ENCODE measurements at regions not wholly inside any gene's neighbourhood (a gene's known extent, or its start where the extent isn't known, plus 50 kb on each side); places are given as distances from the start of the nearest gene placed in this dataset.

DNA sequence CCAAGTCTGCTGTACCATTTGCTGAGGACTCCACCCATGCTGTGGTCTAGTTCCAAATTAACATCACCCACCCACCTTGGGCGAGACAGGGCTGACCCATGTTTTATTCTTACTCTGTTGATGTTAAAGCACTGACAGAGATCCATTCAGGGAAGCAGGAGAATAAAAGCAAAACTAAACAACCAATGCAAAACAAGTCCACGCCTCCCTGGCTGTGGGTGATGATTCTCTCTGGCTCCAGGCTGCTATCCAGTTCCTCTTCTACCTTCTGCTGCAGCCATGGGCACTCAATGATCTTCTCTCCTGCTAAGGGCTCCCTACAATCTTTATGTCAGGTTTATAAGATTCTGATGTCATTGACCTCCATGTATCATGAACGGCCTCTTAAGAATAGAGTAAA lies 786.6 kb upstream of the ID2 start:
- no peak for DNase-seq (ENCODE audit: extremely low spot score)
- no peaks in the 10 kb centered on the region for H3K4me1 ChIP-seq (ENCODE audit: insufficient read depth)
- 82% methylated on average over 3 of the region's 3 CpGs for WGBS
- H3K27ac ChIP-seq (ENCODE audit: low read depth) = no peak overlapping the region
- H3K36me3 ChIP-seq (ENCODE audit: insufficient read depth) = no peaks in the 10 kb centered on the region
- no peak overlapping the region for H3K4me3 ChIP-seq (ENCODE audit: low read depth, low read length)

DNA sequence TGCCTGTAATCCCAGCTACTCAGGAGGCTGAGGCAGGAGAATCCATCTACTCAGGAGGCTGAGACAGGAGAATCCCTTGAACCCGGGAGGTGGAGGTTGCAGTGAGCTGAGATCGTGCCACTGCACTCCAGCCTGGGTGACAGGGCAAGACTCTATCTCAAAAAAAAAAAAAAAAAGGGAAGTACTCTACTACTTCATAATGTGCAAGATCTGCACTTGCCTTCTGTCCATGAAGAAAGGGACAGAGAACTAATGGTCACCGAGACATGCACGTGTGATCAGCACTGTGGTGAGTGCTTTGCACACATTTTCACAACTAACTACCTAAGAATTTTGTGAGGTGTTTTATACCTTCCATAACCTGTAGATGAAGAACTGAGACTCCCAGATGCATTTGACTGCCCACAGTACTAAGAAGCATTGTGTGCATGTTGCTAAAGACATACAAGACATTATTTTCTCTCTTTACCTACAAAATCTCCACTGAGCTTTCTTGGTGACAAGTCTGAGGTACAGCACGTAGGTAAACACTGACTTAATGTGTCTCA lies 784.8 kb upstream of the ID2 start:
- H3K4me3 ChIP-seq (ENCODE audit: low read depth, low read length) = no peak overlapping the region
- no peak overlapping the region for H3K27ac ChIP-seq (ENCODE audit: low read depth)
- no peak for DNase-seq (ENCODE audit: extremely low spot score)
- H3K36me3 ChIP-seq (ENCODE audit: insufficient read depth) = no peaks in the 10 kb centered on the region
- 87% methylated on average over 5 of the region's 5 CpGs for WGBS
- no peaks in the 10 kb centered on the region for H3K4me1 ChIP-seq (ENCODE audit: insufficient read depth)

DNA sequence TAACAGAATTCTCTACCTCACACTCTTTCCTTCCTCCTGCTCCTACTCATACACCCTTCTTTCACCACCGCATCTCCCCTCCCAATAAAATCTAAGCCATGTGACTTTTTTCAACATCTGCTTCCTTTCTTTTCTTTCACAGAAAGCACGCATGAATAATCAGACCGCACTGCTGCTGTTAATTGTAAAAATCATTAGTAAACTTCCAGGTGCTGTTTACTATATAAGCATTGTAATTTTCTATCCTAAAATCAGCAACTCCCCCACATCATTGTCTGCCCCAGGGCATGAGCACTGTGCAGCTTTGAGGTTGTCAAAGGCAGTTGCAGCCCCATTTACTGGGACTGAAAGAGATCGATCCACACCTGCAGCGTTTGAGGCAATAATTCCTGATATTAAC lies 782.6 kb upstream of the ID2 start:
- 54% methylated on average over 5 of the region's 5 CpGs for WGBS
- Histone ChIP-seq H3K4me1 (ENCODE audit: insufficient read depth) (no peaks in the 10 kb centered on the region), H3K27ac (ENCODE audit: low read depth) (no peak overlapping the region), H3K36me3 (ENCODE audit: insufficient read depth) (no peaks in the 10 kb centered on the region), H3K4me3 (ENCODE audit: low read depth, low read length) (no peak overlapping the region)
- DNase-seq (ENCODE audit: extremely low spot score) = no peak

DNA sequence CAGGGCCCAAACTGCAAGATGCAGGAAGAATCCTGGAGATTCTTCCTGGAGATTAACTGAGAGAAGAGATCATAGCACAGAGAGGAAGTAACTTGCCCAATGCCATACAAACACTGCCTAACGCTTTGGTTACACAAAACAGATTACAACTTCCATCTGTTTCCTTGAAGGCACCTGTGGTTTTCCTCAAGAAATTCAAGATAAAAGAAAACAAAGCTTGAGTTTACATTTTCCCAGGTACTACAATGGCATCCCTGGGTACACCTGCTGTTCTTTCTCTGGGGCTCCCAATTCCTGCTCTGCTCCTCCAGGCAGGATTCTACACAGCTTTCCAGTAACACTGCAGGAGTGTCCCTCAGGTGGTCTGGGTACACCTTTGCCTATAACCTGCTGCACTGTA lies 781.9 kb upstream of the ID2 start:
- Histone ChIP-seq H3K36me3 (ENCODE audit: insufficient read depth) (no peaks in the 10 kb centered on the region), H3K4me1 (ENCODE audit: insufficient read depth) (no peaks in the 10 kb centered on the region), H3K27ac (ENCODE audit: low read depth) (no peak overlapping the region), H3K4me3 (ENCODE audit: low read depth, low read length) (no peak overlapping the region)
- WGBS = 61% methylated on average over 1 of the region's 1 CpG
- DNase-seq (ENCODE audit: extremely low spot score) = no peak

DNA sequence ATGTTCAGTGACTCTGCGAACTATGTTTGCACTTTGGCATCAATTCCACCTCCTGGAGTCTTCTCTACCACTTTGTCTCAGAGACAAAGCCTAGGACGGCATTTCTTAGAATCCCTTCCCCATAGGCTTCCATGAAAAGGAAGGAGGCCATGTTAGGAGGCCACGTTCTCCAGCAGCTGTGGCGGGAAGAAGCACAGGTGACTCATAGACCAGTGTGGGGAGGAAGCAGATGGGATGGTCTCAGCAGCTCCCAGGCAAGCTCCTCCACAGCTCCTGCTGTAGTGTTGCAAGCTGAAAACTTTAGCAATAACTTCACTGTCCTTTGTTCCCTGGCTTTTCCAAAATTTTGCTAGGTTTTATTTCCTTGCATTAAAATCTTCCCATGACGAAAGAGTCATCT lies 781.3 kb upstream of the ID2 start:
- no peaks in the 10 kb centered on the region for H3K36me3 ChIP-seq (ENCODE audit: insufficient read depth)
- H3K27ac ChIP-seq (ENCODE audit: low read depth) = no peak overlapping the region
- no peak for DNase-seq (ENCODE audit: extremely low spot score)
- H3K4me1 ChIP-seq (ENCODE audit: insufficient read depth) = no peaks in the 10 kb centered on the region
- 87% methylated on average over 5 of the region's 5 CpGs for WGBS
- H3K4me3 ChIP-seq (ENCODE audit: low read depth, low read length) = no peak overlapping the region

DNA sequence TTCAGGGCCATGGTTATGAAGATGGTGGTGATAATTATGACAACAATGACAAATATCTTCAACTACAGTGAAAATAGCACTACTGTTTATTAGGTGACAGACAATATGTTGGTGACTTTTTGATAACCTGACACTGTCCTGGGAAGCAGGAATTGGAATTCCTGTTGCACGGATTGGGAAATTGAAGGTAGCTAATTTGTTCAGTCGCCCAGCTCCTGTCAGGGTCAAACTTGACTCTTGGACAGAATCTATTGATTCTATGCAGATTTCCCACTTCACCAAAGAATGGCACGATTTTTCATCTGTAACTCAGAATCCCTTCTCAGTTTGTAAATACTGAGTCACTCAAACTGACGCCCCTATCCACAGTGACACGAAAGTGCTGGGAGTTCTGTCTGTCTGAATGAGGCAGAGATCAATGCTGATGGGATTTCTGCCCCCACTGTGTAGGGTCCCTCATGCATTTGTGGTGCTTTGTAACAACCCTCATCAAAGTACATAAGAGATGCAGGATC lies 779.5 kb upstream of the ID2 start:
- Histone ChIP-seq H3K4me3 (ENCODE audit: low read depth, low read length) (no peak overlapping the region), H3K27ac (ENCODE audit: low read depth) (no peak overlapping the region), H3K36me3 (ENCODE audit: insufficient read depth) (no peaks in the 10 kb centered on the region), H3K4me1 (ENCODE audit: insufficient read depth) (no peaks in the 10 kb centered on the region)
- 76% methylated on average over 5 of the region's 5 CpGs for WGBS
- DNase-seq (ENCODE audit: extremely low spot score) = no peak

GRCh38 chr2:7904319-7904718 lies 777.5 kb upstream of the ID2 start:
- Histone ChIP-seq H3K27ac (ENCODE audit: low read depth) (no peak overlapping the region), H3K36me3 (ENCODE audit: insufficient read depth) (no peaks in the 10 kb centered on the region), H3K4me1 (ENCODE audit: insufficient read depth) (no peaks in the 10 kb centered on the region), H3K4me3 (ENCODE audit: low read depth, low read length) (no peak overlapping the region)
- WGBS = 93% methylated on average over 3 of the region's 3 CpGs
- DNase-seq (ENCODE audit: extremely low spot score) = no peak

DNA sequence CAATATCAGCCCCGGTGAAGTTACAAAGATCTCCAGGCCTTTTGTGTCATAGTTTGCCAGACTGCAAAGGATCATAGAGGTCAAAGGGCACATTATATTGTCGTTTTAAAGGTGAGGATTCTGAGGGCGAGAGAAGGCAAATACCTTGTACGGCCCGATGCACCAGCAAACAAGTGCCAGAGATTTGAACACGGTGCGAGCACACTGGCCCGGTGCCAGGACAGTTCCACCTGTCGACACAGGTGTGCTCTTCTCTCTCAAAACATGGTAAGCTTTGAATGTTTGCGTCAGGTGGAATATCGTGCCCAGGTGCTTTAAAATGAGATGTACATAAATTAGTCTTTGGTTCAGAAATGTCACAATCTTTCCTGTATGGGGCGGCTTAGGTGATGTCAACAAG lies 776.1 kb upstream of the ID2 start:
- no peaks in the 10 kb centered on the region for H3K4me1 ChIP-seq (ENCODE audit: insufficient read depth)
- no peak overlapping the region for H3K4me3 ChIP-seq (ENCODE audit: low read depth, low read length)
- no peak for DNase-seq (ENCODE audit: extremely low spot score)
- H3K36me3 ChIP-seq (ENCODE audit: insufficient read depth) = no peaks in the 10 kb centered on the region
- no peak overlapping the region for H3K27ac ChIP-seq (ENCODE audit: low read depth)
- 83% methylated on average over 12 of the region's 12 CpGs for WGBS

- no peaks in the 10 kb centered on the region for H3K36me3 ChIP-seq (ENCODE audit: insufficient read depth)
- H3K4me3 ChIP-seq (ENCODE audit: low read depth, low read length) = no peak overlapping the region
- no peak overlapping the region for H3K27ac ChIP-seq (ENCODE audit: low read depth)
- 83% methylated on average over 6 of the region's 6 CpGs for WGBS
- H3K4me1 ChIP-seq (ENCODE audit: insufficient read depth) = no peaks in the 10 kb centered on the region
- no peak for DNase-seq (ENCODE audit: extremely low spot score)
Measured at GRCh38 chr2:7906431-7906830, 775.4 kb upstream of the ID2 start.

- H3K4me3 ChIP-seq (ENCODE audit: low read depth, low read length) = no peak overlapping the region
- H3K27ac ChIP-seq (ENCODE audit: low read depth) = no peak overlapping the region
- WGBS = 96% methylated on average over 11 of the region's 11 CpGs
- no peaks in the 10 kb centered on the region for H3K4me1 ChIP-seq (ENCODE audit: insufficient read depth)
- DNase-seq (ENCODE audit: extremely low spot score) = no peak
- no peaks in the 10 kb centered on the region for H3K36me3 ChIP-seq (ENCODE audit: insufficient read depth)
Measured at GRCh38 chr2:7907041-7907440, 774.8 kb upstream of the ID2 start.

DNA sequence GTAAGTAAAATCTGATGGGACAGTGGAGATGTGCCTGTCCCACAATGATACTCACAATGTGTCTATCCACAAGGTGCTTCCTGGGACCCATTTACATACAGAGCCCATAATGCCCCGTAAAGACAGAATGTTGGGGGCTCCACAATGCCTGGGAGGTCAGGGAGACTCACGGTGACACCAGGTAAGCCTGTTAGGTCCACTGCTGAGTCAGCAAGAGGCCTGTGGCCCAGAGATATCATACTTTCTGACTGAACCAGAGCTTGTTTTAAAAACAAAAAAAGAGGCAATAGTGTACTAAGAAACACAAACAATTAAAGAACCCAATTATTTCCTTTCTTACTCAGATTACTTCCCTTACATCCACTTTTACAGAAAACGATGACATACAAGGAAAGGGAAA lies 771.1 kb upstream of the ID2 start:
- Histone ChIP-seq H3K36me3 (ENCODE audit: insufficient read depth) (no peaks in the 10 kb centered on the region), H3K4me1 (ENCODE audit: insufficient read depth) (no peaks in the 10 kb centered on the region), H3K27ac (ENCODE audit: low read depth) (no peak overlapping the region), H3K4me3 (ENCODE audit: low read depth, low read length) (no peak overlapping the region)
- no peak for DNase-seq (ENCODE audit: extremely low spot score)
- 93% methylated on average over 3 of the region's 3 CpGs for WGBS

DNA sequence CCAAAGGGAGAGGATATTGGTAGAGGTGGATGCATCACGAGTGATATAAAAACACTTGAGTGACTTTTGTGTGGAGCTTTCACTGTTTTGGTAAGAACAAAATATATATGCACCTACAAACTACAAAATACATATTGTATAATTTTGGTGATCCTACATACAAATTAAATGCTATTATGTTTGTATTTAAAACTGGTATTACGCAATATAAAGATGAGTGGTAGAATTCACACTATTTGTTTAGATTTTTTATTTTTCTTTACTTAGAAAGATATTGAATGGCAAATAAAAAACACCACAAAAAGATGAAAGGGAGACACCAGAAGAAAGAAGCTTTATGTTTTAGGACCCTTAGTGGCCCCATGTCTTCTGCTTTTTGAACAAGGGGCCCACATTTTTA lies 770.7 kb upstream of the ID2 start:
- no peak for DNase-seq (ENCODE audit: extremely low spot score)
- no peaks in the 10 kb centered on the region for H3K36me3 ChIP-seq (ENCODE audit: insufficient read depth)
- no peak overlapping the region for H3K4me3 ChIP-seq (ENCODE audit: low read depth, low read length)
- H3K4me1 ChIP-seq (ENCODE audit: insufficient read depth) = no peaks in the 10 kb centered on the region
- over 99% methylated on average over 2 of the region's 2 CpGs for WGBS
- H3K27ac ChIP-seq (ENCODE audit: low read depth) = no peak overlapping the region

DNA sequence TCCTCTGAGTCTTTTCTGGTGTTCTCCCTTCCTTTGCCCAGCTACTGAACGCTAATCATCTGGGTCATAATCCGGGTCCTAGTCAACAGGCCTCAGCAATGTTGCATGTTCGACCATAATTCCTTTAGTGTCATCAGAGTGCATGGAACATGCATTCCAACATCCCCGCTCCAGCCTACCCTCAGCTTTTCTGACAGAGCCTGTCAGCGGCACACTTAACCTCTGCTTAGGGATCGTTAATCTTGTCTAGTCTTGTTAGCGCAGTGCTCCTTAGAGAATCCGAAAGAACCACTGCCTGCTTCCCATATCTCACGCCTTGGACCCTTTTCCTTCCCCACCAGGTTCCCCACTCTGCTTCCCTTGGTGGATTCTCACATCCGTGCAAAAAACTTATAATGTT lies 767.9 kb upstream of the ID2 start:
- no peak overlapping the region for H3K4me3 ChIP-seq (ENCODE audit: low read depth, low read length)
- no peaks in the 10 kb centered on the region for H3K36me3 ChIP-seq (ENCODE audit: insufficient read depth)
- H3K27ac ChIP-seq (ENCODE audit: low read depth) = no peak overlapping the region
- DNase-seq (ENCODE audit: extremely low spot score) = no peak
- WGBS = 72% methylated on average over 10 of the region's 10 CpGs
- no peaks in the 10 kb centered on the region for H3K4me1 ChIP-seq (ENCODE audit: insufficient read depth)

DNA sequence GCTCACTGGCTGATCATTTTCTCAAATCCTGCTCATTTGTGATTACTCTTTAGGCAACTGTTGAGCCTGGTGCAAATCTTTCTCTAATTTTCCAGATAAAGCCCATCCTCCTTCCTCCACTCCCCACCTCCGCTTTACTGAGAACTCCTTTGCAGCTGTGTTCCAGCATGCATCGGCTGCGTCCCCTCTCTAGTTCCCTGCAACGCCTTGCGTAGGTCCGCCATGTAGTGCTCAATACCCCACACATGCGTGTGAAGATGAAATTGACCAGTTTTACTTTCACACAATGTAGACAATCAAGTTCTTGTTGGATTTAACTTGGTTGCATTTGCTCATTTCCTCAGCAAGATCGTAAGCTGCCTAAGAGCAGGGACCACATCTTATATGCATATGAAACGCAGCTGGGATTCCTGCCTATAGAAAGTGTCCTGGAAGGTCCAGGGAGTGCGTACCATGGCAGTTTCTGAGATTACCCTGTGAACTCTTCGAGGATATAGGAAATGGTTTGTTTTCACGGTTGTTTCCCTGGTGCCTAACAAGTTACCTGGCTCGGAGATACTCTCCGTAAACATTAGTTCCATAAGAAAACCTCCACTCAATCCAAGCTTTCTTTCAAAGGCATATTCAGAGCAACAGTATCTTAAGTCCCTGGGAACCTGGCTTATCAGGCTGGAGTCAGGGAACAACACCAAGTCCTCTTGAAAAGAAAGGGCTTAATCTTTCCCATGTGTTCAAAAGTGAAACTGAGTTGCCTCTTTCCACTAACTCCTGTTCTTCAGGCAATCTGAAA lies 766.4 kb upstream of the ID2 start:
- WGBS = 76% methylated on average over 14 of the region's 14 CpGs
- no peaks in the 10 kb centered on the region for H3K36me3 ChIP-seq (ENCODE audit: insufficient read depth)
- no peaks in the 10 kb centered on the region for H3K4me1 ChIP-seq (ENCODE audit: insufficient read depth)
- no peak overlapping the region for H3K27ac ChIP-seq (ENCODE audit: low read depth)
- H3K4me3 ChIP-seq (ENCODE audit: low read depth, low read length) = no peak overlapping the region
- DNase-seq (ENCODE audit: extremely low spot score) = no peak
